KMS-11 (cell line): ENCODE measurements at regions not wholly inside any gene's neighbourhood (a gene's known extent, or its start where the extent isn't known, plus 50 kb on each side); places are given as distances from the start of the nearest gene placed in this dataset.

Source experiments
- H2AFZ ChIP-seq: fragments of 200-600 bp; sonication (generic); 2 replicates; pipeline ENCODE4 v1.6.1; 2016; ENCODE audit warnings: antibody characterized with exemption, mixed run types, low read depth
- H3K27ac ChIP-seq: fragments of 200-600 bp; sonication (generic); 2 replicates; pipeline ENCODE4 v1.6.1; 2016; ENCODE audit warnings: mild to moderate bottlenecking, mixed run types
- H3K27me3 ChIP-seq: fragments of 200-600 bp; sonication (generic); 2 replicates; pipeline ENCODE4 v1.6.1; 2017; ENCODE audit warnings: mild to moderate bottlenecking, low read depth, mixed run types, moderate library complexity; ENCODE audit not compliant: insufficient read depth
- H3K36me3 ChIP-seq: fragments of 200-600 bp; sonication (generic); 2 replicates; pipeline ENCODE4 v1.6.1; 2017; ENCODE audit warnings: mild to moderate bottlenecking, mixed run types; ENCODE audit not compliant: insufficient read depth
- H3K4me1 ChIP-seq: fragments of 200-600 bp; sonication (generic); 2 replicates; pipeline ENCODE4 v1.6.1; 2016; ENCODE audit warnings: mild to moderate bottlenecking, low read depth, mixed run types; ENCODE audit not compliant: poor library complexity, severe bottlenecking
- H3K4me2 ChIP-seq: fragments of 200-600 bp; sonication (generic); 2 replicates; pipeline ENCODE4 v1.7.0; 2016; ENCODE audit warnings: mild to moderate bottlenecking, mixed run types
- H3K4me3 ChIP-seq: fragments of 200-600 bp; sonication (generic); IDR thresholded peaks from 2 replicates; pipeline ENCODE4 v1.6.1; 2017; ENCODE audit warnings: low read depth, low read length, mixed read lengths; ENCODE audit not compliant: insufficient read depth
- H3K79me2 ChIP-seq: fragments of 200-600 bp; sonication (generic); 2 replicates; pipeline ENCODE4 v1.6.1; 2016; ENCODE audit warnings: low read depth, mixed run types; ENCODE audit not compliant: insufficient read depth
- H3K9ac ChIP-seq: fragments of 200-600 bp; sonication (generic); 2 replicates; pipeline ENCODE4 v1.6.1; 2016; ENCODE audit warnings: mild to moderate bottlenecking, mixed run types
- H4K20me1 ChIP-seq: fragments of 200-600 bp; sonication (generic); 2 replicates; pipeline ENCODE4 v1.6.1; 2016; ENCODE audit warnings: mild to moderate bottlenecking, mixed run types; ENCODE audit not compliant: insufficient read depth
- TF ChIP-seq, protein P1 (sequence below): fragments of 200-600 bp; sonication (generic); conservative IDR thresholded peaks from 2 replicates; pipeline ENCODE4 v1.6.1; 2017; ENCODE audit warnings: low read depth, mild to moderate bottlenecking, antibody characterized with exemption, low read length, moderate library complexity, mixed read lengths

GRCh38 chr1:5525597-5526384, 466.4 kb downstream of the NPHP4 start:
- Histone ChIP-seq H3K36me3 (no peaks in the 10 kb centered on the region), H3K27ac (no peak overlapping the region), H3K27me3 (peaks cover 41% of the 10 kb centered on the region), H3K4me2 (no peak overlapping the region), H3K4me1 (no peaks in the 10 kb centered on the region), H4K20me1 (no peaks in the 10 kb centered on the region), H3K4me3 (no peak overlapping the region), H3K9ac (no peak overlapping the region), H2AFZ (no peak overlapping the region), H3K79me2 (no peaks in the 10 kb centered on the region)
- TF ChIP-seq, protein P1, sequence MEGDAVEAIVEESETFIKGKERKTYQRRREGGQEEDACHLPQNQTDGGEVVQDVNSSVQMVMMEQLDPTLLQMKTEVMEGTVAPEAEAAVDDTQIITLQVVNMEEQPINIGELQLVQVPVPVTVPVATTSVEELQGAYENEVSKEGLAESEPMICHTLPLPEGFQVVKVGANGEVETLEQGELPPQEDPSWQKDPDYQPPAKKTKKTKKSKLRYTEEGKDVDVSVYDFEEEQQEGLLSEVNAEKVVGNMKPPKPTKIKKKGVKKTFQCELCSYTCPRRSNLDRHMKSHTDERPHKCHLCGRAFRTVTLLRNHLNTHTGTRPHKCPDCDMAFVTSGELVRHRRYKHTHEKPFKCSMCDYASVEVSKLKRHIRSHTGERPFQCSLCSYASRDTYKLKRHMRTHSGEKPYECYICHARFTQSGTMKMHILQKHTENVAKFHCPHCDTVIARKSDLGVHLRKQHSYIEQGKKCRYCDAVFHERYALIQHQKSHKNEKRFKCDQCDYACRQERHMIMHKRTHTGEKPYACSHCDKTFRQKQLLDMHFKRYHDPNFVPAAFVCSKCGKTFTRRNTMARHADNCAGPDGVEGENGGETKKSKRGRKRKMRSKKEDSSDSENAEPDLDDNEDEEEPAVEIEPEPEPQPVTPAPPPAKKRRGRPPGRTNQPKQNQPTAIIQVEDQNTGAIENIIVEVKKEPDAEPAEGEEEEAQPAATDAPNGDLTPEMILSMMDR: no peak

DNA sequence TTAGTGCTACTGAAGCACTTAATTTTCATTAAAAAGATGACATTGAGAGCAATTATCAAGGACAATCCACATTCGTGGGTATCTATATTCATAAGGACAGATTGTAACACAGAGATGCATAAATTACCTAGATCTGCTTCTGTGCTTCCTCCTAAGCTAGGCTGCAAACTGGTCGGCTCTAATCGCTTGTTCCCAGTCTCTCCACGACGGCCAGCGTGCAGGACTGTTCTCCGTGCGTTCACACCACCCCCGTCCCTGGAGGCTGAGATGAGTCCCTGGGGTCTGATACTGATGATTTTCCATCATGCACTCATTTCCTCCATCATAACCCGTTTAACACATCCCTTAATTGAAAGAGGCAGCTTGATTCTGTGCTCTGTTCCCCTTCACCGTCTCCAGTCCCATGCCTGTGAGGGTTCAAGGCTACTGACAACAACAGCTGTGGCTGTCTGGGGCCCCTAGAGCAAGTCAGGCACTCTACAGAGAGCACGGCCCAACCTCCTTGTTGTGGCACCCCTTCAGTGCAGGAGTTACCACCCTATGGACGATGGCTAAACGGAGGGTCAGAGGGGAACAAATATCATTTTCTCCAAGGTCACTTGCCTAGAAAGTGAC, 469.6 kb downstream of the NPHP4 start:
- Histone ChIP-seq H3K4me2 (no peak overlapping the region), H3K4me1 (no peaks in the 10 kb centered on the region), H3K9ac (no peak overlapping the region), H3K4me3 (no peak overlapping the region), H3K79me2 (no peaks in the 10 kb centered on the region), H3K27ac (no peak overlapping the region), H4K20me1 (no peaks in the 10 kb centered on the region), H3K27me3 (peaks cover 38% of the 10 kb centered on the region), H2AFZ (no peak overlapping the region), H3K36me3 (no peaks in the 10 kb centered on the region)
- TF ChIP-seq, protein P1: no peak

DNA sequence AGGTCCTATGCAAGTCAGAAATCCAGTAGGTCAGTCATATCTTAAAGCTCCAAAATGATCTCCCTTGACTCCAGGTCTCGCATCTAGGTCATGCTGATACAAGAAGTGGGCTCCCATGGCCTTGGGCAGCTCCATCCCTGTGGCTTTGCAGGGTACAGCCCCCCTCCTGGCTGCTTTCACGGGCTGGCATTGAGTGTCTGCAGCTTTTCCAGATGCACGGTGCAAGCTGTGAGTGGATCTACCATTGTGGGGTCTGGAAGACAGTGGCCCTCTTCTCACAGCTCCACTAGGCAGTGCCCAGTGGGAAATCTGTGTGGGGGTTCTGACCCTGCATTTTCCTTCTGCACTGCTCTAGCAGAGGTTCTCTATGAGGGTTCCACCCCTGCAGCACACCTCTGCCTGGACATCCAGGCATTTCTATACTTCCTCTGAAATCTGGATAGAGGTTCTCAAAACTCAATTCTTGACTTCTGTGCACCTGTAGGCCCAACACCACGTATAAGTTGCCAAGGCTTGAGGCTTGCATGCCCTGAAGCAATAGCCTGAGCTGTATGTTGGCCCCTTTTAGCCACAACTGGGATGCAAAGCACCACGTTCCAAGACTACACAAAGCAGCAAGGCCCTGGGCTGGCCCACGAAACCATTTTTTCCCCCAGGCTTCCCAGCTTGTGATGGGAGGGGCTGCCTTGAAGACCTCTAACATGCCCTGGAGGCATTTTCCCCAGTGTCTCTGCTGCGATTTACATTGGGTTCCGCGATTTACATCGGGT, 472.7 kb downstream of the NPHP4 start:
- no peaks in the 10 kb centered on the region for H3K79me2 ChIP-seq
- no peak overlapping the region for H3K4me2 ChIP-seq
- TF ChIP-seq, protein P1: no peak
- H4K20me1 ChIP-seq: no peaks in the 10 kb centered on the region
- no peaks in the 10 kb centered on the region for H3K36me3 ChIP-seq
- H3K27ac ChIP-seq: no peak overlapping the region
- no peak overlapping the region for H3K9ac ChIP-seq
- H2AFZ ChIP-seq: no peak overlapping the region
- H3K4me3 ChIP-seq: no peak overlapping the region
- peaks cover 21% of the 10 kb centered on the region for H3K27me3 ChIP-seq
- no peaks in the 10 kb centered on the region for H3K4me1 ChIP-seq

- H3K4me2 ChIP-seq: no peak overlapping the region
- TF ChIP-seq, protein P1: no peak
- no peak overlapping the region for H3K4me3 ChIP-seq
- no peaks in the 10 kb centered on the region for H3K36me3 ChIP-seq
- no peak overlapping the region for H2AFZ ChIP-seq
- peaks cover 31% of the 10 kb centered on the region; the same call in 1 of the 2 replicates for H3K27me3 ChIP-seq
- H3K9ac ChIP-seq: no peak overlapping the region
- no peaks in the 10 kb centered on the region for H3K79me2 ChIP-seq
- H4K20me1 ChIP-seq: no peaks in the 10 kb centered on the region
- no peak overlapping the region for H3K27ac ChIP-seq
- no peaks in the 10 kb centered on the region for H3K4me1 ChIP-seq
Observed at GRCh38 chr1:5516756-5517155, 475.5 kb downstream of the NPHP4 start.
